HuH-7.5 (cell line): ENCODE measurements at regions not wholly inside any gene's neighbourhood (a gene's known extent, or its start where the extent isn't known, plus 50 kb on each side); places are given as distances from the start of the nearest gene placed in this dataset.

Source experiments
- DNase-seq: peaks from one replicate; pipeline ENCODE4 v3.0.0; 2011; ENCODE audit warnings: low spot score

DNA sequence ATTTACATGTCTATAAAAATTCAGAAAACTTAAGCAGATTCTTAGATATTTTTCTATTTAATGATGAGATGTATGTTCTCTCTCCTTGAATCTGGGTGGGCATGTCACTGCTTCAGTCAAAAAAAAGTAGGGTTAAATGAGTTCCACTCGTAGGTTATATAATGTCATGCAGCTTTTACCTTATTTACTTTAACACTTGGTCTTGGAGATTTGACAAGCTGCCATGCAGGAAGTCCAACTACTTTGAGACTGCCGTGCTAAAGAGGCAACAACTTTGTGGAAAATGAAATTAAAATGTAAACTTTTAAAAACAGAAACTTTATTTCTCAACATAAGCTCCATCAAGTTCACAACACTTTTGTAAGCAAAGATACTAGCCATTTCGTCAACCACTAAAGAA, 1336.0 kb upstream of the CDH8 start:
- no peak for DNase-seq

DNA sequence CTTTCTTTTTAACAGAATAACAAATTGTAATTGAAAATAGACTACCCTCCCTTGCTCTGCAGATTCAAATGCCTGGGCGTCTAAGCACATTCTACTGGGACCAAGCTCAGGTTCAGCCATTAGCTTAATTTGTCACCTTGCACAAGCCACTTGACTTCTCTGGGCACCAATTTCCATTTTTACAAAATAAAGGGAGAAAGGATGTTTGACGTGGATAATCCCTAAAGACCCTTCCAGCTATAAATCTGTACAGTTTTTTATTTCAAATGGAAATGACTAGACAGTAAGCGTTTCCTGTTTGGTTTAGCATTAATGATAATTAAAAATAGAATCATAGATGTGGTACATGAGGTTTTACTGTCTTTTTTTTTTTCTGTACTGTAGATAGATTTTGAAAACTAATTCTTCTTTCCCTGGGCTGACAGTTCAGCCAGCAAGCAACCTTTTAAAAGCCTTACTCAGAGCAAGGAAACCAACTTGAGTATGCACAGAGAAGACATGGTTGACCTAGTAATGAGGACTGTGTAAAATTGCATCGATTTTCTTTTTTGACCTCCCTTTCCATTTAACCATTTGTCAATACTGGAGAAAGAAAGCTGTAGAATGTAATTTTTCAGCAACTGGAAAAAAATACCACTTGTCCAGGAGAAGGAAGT, 1329.5 kb upstream of the CDH8 start:
- DNase-seq = no peak

DNA sequence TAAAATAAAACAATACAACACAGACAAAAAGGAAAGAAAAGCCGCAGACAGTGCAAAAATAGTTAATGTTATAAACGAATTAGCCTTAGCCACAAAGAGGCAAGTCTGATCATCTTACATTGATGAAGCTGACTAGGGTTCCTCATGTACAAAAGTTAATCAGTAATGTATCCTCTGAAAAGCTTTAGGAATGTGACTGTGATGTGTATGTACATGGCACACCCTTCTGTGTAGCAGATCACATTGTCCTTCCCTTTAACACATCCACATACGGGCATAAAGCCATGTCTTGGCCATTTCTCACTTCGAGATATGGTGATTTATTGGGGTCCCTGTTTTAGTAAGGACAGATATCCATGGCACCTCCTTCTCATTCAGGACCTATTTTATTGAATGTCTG, 1327.5 kb upstream of the CDH8 start:
- DNase-seq = no peak

DNA sequence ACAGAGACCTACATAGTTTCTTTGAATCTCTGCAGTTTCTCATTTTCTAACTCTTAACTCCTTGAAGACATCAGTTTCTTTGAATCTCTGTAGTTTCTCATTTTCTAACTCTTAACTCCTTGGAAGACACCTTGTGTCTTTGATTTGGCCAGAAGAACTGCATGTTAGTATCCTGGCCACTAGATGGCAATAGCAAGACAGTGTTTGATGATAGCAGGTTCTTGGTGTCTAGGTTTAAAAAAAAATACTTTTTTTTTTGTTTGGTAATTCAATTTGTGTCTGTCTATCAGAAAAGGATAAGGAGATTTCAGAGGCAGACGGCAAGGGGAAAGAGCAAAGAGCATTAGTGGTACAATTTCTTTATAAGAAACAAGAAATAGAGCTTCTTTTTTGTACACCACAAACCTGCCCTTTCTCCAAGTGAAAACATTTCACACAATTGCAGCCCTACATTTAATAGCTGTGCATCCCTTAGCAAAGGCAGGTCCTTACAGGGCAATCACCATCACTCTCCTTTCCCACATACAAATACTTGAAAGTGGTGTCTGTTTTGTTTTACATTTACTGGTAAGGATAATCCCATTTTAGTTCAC, 1324.9 kb upstream of the CDH8 start:
- peak; percentile 1 for DNase-seq

DNA sequence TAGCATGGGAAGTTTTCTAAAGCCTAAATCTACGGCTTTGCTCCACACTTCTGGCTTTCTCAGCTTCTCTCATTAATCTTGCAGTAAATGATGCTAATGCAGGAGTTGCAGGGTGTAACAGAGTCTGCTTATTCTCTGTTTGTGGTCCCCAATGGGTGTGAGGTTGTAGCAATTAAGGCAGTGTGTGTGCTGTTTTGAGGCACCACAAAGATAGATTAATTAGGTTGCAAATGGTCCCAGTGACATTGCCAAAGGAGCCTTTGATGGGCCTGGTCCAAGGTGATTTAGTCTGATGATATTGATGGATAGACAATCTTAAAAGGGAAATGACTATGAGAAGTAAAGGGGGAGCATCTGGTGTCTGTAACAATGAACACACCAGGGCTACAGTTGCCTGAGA, 1313.7 kb upstream of the CDH8 start:
- no peak for DNase-seq

DNA sequence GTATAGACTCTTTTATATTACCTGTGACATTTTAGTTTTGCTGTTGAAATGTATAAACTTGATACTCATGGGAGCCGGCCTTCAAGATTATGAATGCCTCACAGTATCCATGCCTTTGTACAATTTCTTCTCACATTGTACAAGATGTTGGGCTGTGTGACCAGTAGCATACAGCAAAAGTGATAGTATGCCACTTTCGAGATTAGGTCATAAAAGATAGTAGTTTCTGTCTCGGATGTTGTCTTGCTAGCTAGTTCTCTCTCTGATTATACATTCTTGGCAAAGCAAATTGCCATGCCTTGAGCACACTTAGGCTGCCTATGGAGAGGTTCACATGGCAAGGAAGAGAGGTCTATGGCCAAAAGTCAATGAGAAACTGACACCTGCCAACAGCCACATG, 1309.8 kb upstream of the CDH8 start:
- no peak for DNase-seq

DNA sequence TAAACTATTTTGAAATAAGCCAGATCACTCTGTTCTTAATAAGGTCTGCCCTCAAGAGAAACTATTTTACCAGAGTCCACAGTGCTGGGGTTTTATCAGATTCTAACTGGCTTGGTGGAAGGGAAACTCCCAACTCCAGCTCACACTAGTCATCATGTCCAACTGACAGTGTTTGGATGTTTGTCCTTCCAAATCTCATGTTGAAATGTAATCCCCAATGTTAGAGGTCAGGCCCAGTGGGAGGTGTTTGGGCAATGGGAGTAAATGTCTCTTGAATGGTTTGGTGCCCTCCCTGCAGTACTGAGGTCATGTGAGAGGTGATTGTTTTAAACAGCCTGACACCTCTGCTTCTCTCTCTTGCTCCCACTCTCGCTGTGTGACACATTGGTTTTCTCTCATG, 1301.0 kb upstream of the CDH8 start:
- no peak for DNase-seq

DNA sequence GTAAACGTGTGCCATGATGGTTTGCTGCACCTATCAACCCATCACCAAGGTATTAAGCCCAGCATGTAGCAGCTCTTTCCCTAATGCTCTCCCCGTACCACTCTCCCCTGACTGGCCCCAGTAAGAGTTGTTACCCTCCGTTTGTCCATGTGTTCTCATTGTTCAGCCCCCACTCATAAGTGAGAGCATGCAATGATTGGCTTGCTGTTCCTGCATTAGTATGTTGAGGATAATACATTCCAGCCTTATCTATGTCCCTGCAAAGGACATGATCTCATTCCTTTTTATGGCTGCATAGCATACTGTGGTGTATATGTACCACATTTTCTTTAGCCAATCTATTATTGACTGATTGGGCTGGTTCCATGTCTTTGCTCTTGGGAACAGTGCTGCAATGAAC, 1294.9 kb upstream of the CDH8 start:
- no peak for DNase-seq

DNA sequence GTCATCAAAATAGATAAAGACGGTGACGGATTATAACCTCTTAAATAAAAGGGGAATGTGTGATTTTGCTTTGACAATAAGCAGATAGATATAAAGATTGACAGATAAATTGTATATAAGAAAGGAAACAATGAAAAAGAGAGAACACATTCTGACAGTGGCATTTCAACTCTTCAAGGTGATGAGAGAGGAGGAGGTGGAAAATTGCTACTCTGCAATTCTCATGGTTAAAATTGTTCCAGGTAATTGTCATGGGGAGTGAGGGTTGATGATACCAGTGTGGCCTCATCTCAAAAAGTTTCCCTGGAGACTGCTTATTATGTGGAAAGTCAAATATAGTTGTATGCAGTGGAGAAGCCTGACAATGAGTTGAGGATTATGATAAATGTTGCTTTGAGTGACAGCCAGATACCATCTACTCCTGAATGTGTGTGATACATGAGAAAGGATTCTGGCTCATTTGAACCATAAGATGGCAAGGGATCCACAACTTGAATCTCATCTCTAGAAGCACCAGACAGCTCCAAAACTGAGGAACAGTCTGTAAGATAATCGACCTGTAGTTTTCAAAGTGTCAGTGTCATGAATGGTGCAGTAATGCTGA, 1290.6 kb upstream of the CDH8 start:
- DNase-seq = no peak

DNA sequence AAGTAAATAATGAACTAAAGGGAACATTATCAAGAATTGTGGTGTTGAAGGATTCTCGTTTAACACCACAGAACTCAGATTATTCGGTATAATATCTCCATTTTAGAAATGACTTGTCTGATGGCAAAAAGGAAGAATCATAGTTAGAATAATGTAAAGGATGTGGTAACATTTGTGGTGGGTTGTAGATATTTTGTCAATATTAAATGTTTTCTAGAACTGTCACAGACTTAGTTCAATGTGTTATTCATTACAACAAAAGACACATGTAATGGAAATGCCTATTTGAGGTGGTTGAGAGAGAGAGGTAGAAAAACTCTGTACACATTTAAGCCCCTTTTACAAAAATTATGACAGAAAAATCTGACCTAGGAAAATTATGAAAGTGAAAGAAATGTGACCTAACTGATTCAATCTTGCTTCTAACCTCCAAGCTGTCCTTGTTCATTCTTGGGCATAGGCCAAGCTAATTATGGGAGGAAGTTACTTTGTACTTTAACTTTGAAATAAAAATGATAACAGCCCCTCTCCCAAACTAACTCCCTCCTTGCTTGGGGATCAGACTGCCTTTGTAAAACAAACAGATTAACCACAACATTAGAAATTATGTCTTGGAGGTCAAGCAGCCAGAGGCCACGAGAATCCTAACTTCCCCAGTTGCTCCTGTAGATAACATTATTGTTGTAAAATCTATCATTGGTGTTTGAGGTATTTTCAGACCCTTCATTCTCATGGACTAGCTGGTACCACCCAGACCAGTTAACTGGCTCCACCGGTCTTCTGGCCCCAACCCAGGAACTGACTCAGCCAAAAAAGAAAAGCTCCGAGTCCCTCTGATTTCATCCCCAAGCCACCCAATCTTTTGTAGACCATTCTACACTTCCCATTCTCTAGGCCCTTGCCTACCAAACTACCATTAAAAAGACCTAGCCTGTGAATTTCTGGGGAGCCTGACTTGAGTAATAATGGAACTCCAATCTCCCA, 1287.8 kb upstream of the CDH8 start:
- DNase-seq = no peak

DNA sequence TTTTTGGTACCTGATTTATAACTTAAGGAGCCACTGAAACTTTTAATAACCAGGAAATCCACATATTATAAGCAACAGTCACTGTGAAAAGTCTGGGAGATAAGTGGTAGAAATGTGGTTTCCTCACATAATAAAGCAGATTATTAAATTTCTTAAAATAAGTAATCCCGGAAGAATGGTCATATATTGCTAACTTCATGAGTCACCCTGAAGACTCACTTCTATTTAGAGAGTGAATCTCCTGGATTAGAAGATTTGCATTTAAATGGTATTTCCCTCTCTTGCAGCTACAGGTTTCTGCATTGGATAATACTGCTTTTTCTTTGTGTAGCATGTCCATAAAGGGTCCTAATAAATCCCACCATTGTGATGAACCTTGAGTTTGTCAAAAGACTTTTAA, 1286.8 kb upstream of the CDH8 start:
- no peak for DNase-seq

DNA sequence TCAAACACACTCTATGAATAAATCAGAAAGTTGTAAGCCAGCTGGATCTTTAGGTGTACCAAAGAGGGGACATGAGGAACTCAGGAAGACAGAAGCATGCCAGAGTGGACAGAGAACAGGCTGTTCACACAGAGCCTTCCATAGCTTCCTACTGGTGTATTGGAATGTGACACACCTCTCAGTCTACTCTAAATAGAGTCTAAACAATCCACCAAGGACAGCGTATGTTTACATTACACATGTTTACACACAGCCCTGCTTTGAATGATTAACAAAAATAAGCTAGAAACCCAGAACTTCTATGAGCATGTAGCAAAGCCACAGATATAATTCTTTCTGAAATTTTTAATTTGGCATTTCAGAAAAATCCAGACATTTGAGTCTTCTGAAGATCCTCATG, 1279.0 kb upstream of the CDH8 start:
- DNase-seq = peak; percentile 3

DNA sequence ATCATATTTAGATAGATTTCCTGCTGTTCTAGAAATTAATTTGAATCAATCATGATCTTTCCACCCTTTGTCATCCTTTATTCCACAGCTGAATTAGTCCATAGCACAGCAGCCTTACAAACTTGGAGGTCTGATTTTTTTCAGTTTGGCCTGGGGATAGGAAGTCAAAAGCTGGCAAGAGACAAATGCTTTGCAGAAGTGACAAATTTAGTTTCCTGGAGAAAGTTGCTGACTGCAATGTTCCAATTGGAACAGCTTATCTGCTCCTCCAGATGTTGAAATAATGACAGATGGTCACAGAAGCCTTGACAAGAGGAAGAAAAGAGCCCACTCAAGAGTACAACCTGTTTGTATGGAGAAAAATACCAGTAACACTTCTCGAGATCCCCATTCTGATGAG, 1276.1 kb upstream of the CDH8 start:
- DNase-seq = no peak

DNA sequence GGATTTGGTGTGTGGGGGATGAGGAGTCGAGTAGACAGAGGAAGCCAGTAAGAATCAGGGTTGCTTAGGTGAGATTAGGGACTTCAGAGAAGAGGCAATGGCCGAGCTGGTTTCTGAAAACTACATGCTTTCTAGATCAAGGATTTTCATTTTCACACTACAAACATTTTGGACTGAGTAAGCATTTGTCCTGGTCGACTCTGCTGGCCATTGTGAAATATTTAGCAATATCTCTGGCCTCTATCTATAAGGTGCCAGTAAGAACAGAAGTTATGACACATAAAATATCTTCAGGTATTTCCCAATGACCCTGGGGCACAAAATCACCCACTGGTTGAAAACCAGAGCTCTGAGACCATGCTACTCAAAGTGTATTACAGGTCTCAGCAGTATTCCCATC, 1275.1 kb upstream of the CDH8 start:
- DNase-seq = no peak

DNA sequence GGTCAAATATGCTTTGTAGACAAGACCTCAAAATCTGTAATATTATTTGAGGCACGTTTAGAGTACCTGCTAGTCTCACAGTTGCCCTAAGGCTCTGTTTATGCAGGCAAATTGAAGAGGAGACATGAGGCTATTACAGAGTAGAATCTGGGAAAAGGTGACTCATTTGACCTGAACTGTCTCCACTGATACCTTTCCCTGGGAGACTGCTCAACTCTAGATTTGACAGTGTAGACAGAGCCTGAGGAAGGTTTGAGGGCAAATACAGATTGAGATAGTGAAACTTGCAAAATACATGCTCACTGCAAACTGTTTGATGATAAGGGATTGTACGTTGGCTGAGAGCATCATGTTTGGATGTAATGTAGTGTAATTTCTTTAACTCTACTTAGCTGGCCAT, 1266.6 kb upstream of the CDH8 start:
- DNase-seq = no peak

DNA sequence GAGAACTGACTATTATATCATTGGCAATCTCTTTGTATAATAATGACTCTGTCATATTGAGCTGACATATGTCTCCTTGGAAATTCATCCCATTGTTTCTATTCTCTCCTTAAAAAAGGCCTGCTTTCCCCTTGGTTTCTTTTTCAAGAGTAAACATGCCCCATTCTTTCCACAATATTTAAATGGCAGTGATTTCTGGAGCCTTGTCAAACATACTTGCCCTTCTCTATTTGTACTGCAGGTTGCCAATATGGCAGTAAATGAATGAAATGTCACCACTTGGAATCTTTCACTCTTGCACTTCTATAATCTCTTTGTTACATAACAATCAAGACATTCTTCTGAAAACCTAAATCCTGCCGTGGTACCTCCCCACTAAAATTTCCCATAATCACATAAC, 1265.1 kb upstream of the CDH8 start:
- no peak for DNase-seq

DNA sequence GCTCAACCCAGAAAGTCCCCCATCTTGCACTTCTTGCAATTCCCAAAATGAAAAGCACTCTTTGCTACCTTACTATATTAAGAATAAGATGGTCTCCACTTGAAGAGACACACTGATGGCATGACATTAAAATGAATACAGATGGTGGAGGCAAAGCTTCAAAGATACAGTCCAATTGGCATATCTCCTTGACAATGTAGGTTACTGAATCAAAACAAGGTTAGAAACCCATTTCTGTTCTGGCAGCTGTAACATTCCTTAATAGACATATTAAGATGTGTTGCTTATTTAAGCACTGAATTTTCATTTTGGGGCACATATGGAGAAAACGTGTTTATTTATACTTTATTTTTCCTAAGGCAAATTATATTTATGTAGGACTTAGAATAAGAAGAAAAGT, 1262.8 kb upstream of the CDH8 start:
- DNase-seq = no peak

DNA sequence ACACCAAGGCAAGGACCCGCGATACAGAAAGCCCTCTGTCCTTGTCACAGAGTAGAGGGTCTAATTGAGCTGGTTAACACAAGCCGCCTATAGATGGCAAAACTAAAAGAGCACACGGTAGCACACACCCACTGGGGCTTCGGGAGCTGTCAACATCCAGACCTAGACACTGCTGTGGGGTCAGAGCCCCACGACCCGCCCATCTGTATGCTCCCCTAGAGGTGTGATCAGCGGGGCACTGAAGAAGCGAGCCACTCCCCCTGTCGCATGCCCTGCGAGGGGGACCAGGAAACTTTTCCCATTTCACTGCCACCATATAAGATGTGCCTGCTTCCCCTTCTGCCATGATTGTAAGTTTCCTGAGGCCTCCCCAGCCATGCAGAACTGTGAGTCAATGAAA, 1255.8 kb upstream of the CDH8 start:
- no peak for DNase-seq

DNA sequence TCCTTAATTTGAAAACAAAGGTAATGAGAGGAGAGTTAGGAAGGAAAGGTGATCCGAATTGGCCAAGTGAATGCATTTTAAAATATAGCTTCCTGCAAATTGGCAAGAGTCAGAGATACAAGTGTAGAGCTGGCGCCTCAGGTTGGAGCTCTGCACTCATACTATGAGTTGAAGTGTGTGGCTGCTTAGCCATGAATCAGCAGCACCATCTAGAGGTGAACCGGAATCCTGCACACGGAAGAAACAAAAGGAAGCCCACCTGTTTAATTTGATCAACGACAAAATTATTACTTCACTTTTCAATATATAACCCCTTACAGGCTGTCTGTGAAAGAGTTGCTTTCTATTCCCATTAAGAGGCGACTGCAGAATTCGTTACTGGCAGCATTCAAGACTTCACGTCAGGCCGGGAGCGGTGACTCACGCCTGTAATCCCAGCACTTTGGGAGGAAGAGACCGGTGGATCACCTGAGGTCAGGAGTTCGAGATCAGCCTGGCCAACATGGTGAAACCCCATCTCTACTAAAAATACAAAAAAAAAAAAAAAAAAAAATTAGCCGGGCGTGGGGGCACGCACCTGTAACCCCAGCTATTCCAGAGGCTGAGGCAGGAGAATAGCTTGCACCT, 1253.7 kb upstream of the CDH8 start:
- peak; percentile 12 for DNase-seq

DNA sequence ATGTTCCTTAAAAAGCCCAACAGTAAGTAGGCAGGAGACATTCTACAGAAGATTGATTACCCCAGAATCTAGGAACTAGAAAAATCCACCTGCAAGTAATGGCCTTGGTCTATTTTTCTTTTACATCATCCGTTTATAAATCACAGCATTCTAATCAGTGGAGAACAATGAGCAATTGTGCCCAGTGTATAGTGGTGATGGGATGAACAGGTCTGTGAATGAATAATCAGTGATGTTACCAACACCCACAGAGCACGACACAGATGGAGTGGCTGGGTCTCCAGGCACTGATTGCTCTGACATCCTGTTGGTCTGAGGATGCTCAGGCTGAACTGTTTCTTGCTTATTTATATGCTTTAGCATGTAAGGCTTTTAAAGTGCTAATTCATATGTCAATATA, 1251.2 kb upstream of the CDH8 start:
- DNase-seq = no peak

DNA sequence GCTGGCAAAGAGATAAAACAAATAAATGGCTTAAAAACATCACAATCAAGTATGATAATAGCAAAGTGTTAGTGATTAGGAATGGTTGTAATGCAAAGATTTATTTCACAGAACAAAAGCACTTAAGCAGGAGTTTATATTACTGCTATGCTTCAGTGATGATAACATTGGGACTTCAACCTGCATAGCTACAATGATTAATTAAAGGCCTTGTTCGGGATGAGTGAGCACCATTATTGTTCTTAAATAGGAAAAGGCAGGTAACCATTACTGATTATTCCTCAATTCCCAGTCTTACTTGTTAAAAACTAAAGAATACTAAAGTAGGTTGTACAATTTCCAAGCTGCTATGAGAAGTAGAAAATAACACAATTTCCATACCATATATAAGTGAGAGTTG, 1247.5 kb upstream of the CDH8 start:
- DNase-seq = no peak

DNA sequence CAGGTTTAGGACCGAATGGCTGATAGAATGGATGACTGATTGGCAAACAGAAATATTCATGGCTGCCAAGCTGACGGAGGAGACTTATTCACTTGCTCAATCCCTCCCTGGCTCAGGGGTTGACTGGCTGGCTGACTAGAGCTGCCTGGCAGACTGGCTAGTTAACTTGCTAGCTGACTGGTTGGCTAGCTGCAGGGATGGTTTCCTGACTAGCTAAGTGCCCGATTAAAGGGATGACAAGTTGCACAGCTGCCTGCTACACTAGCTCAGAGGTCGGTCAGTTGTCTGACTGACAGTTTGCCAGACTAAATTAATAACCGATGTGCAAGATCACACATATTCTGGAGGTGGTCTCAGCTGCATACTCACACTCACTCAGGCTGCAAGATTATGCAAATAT, 1208.4 kb upstream of the CDH8 start:
- no peak for DNase-seq
